Activated CD8-positive, alpha-beta T cell treated with anti-CD3 and anti-CD28 coated beads for 36 hours (primary cell): ENCODE measurements at regions not wholly inside any gene's neighbourhood (a gene's known extent, or its start where the extent isn't known, plus 50 kb on each side); places are given as distances from the start of the nearest gene placed in this dataset.

Experiments used
- ATAC-seq: fragments of 200-7000 bp; cut with Tn5 transposase; one replicate; pipeline ENCODE4 v1.10.0; 2021; ENCODE audit warnings: mild to moderate bottlenecking, moderate library complexity
- CTCF ChIA-PET: fragments of 350-600 bp; sonication (Branson Sonifier 250); formaldehyde crosslinking; loops from one replicate; lab custom pipeline; 2021; ENCODE audit warnings: antibody characterized with exemption; lab: Charles Lee
- POLR2A ChIA-PET: fragments of 350-600 bp; sonication (Branson Sonifier 250); formaldehyde crosslinking; loops from one replicate; lab custom pipeline; 2021; ENCODE audit warnings: antibody characterized with exemption; lab: Charles Lee
- DNase-seq: peaks from one replicate; pipeline ENCODE4 v3.0.0-alpha.2; 2020
- H3K27ac Mint-ChIP-seq: one replicate; pipeline ENCODE4 v1.8.0; 2021; ENCODE audit warnings: mild to moderate bottlenecking, mixed read lengths
- H3K27me3 Mint-ChIP-seq: one replicate; pipeline ENCODE4 v1.8.0; 2021; ENCODE audit warnings: mixed read lengths
- H3K36me3 Mint-ChIP-seq: one replicate; pipeline ENCODE4 v1.8.0; 2021; ENCODE audit warnings: low read depth, mixed read lengths
- H3K4me1 Mint-ChIP-seq: one replicate; pipeline ENCODE4 v1.8.0; 2021; ENCODE audit warnings: low read depth, mixed read lengths
- H3K4me3 Mint-ChIP-seq: one replicate; pipeline ENCODE4 v1.8.0; 2021; ENCODE audit warnings: mild to moderate bottlenecking, moderate library complexity, mixed read lengths
- H3K9me3 Mint-ChIP-seq: one replicate; pipeline ENCODE4 v1.8.0; 2021; ENCODE audit warnings: mixed read lengths
- CTCF ChIP-seq: fragments of 200-600 bp; IDR thresholded peaks from one replicate; pipeline ENCODE4 v1.8.0; 2022; ENCODE audit warnings: antibody characterized with exemption, mild to moderate bottlenecking
- intact Hi-C: fragments of 100-400 bp; cut with micrococcal nuclease; formaldehyde crosslinking; loops from one replicate; pipeline ENCODE4 v1.10.0; 2022

GRCh38 chr7:12761111-12761510 is 73.7 kb downstream of the ARL4A start:
- Mint-ChIP-seq H3K9me3 (peaks cover 11% of the 10 kb centered on the region), H3K4me1 (no peaks in the 10 kb centered on the region), H3K36me3 (peaks cover 3% of the 10 kb centered on the region), H3K27me3 (peaks cover 2% of the 10 kb centered on the region), H3K4me3 (no peak overlapping the region), H3K27ac (no peak overlapping the region)
- ATAC-seq (no peak), DNase-seq (no peak)
- intact Hi-C loops = no loop called here
- POLR2A ChIA-PET = no interaction called here
- no peak for TF ChIP-seq CTCF
- CTCF ChIA-PET = no interaction called here

GRCh38 chr7:12761691-12762090 is 74.3 kb downstream of the ARL4A start:
- ATAC-seq (no peak), DNase-seq (no peak)
- intact Hi-C loops = no loop called here
- H3K4me3 Mint-ChIP-seq = no peak overlapping the region
- ChIA-PET POLR2A (no interaction called here), CTCF (no interaction called here)
- peaks cover 2% of the 10 kb centered on the region for H3K27me3 Mint-ChIP-seq
- H3K36me3 Mint-ChIP-seq = peaks cover 3% of the 10 kb centered on the region
- H3K4me1 Mint-ChIP-seq = no peaks in the 10 kb centered on the region
- H3K27ac Mint-ChIP-seq = no peak overlapping the region
- TF ChIP-seq CTCF = no peak
- H3K9me3 Mint-ChIP-seq = peaks cover 11% of the 10 kb centered on the region

- H3K9me3 Mint-ChIP-seq = peaks cover 11% of the 10 kb centered on the region
- DNase-seq (no peak), ATAC-seq (no peak)
- ChIA-PET CTCF (no interaction called here), POLR2A (no interaction called here)
- no peak overlapping the region for H3K4me3 Mint-ChIP-seq
- no peak for TF ChIP-seq CTCF
- intact Hi-C loops = no loop called here
- peaks cover 2% of the 10 kb centered on the region for H3K27me3 Mint-ChIP-seq
- H3K36me3 Mint-ChIP-seq = peaks cover 3% of the 10 kb centered on the region
- no peak overlapping the region for H3K27ac Mint-ChIP-seq
- no peaks in the 10 kb centered on the region for H3K4me1 Mint-ChIP-seq
Measured at GRCh38 chr7:12764458-12764891, 77.0 kb downstream of the ARL4A start.

- intact Hi-C loops = no loop called here
- CTCF ChIA-PET = no interaction called here
- ATAC-seq (no peak), DNase-seq (no peak)
- H3K27me3 Mint-ChIP-seq = peaks cover 2% of the 10 kb centered on the region
- no peak overlapping the region for H3K4me3 Mint-ChIP-seq
- no peak overlapping the region for H3K27ac Mint-ChIP-seq
- no peak for TF ChIP-seq CTCF
- H3K9me3 Mint-ChIP-seq = peaks cover 3% of the 10 kb centered on the region
- no peaks in the 10 kb centered on the region for H3K4me1 Mint-ChIP-seq
- H3K36me3 Mint-ChIP-seq = no peaks in the 10 kb centered on the region
- POLR2A ChIA-PET = no interaction called here
Measured at GRCh38 chr7:12765431-12766100, 78.1 kb downstream of the ARL4A start.

GRCh38 chr7:12766416-12766815 is 79.0 kb downstream of the ARL4A start:
- DNase-seq (no peak), ATAC-seq (no peak)
- no peak overlapping the region for H3K4me3 Mint-ChIP-seq
- no peaks in the 10 kb centered on the region for H3K4me1 Mint-ChIP-seq
- peaks cover 2% of the 10 kb centered on the region for H3K27me3 Mint-ChIP-seq
- no peaks in the 10 kb centered on the region for H3K36me3 Mint-ChIP-seq
- no peak overlapping the region for H3K27ac Mint-ChIP-seq
- H3K9me3 Mint-ChIP-seq = no peaks in the 10 kb centered on the region
- intact Hi-C loops = no loop called here
- ChIA-PET POLR2A (interaction anchor here (0.6 kb wide), 1 partner anchor 737 kb away, joined by 3 read pairs; no protein-coding TSS in a partner anchor), CTCF (no interaction called here)
- no peak for TF ChIP-seq CTCF
